ENCODE measurements at regions not wholly inside any gene's neighbourhood (a gene's known extent, or its start where the extent isn't known, plus 50 kb on each side); places are given as distances from the start of the nearest gene placed in this dataset.
"Not testable (repeated sequence)": the region's sequence is repeated elsewhere in the genome, so short reads cannot be mapped to it uniquely, and the experiment has no call there.

- TF ChIP-seq POLR2AphosphoS5 (IDR thresholded peaks at IDR 0.05), result no peak
- Histone ChIP-seq H3K4me3 (no peak overlapping the region), H3K4me1 (replicated peaks) (no peaks in the 10 kb centered on the region), H3K27ac (no peak overlapping the region), H3K36me3 (no peaks in the 10 kb centered on the region), H3K9me3 (no peaks in the 10 kb centered on the region), H3K27me3 (replicated peaks; ENCODE audit: insufficient read depth) (no peaks in the 10 kb centered on the region)
- 70% methylated on average over 1 of the region's 1 CpG for WGBS
- intact Hi-C loops (cut with DNase I), result no loop called here
- no peak for DNase-seq (ENCODE audit: low spot score)
Measured at GRCh38 chr9:99663856-99664255, 157.8 kb upstream of the NR4A3 start.

- intact Hi-C loops (cut with DNase I), result no loop called here
- no peaks in the 10 kb centered on the region for H3K4me1 ChIP-seq (replicated peaks)
- no peak overlapping the region for H3K27ac ChIP-seq
- no peaks in the 10 kb centered on the region for H3K9me3 ChIP-seq
- no peaks in the 10 kb centered on the region for H3K36me3 ChIP-seq
- no peak for DNase-seq (ENCODE audit: low spot score)
- H3K4me3 ChIP-seq, result no peak overlapping the region
- no peak for TF ChIP-seq POLR2AphosphoS5 (IDR thresholded peaks at IDR 0.05)
- TF ChIP-seq CTCF (IDR thresholded peaks at IDR 0.05), result no peak
- no peak for TF ChIP-seq POLR2A (IDR thresholded peaks at IDR 0.05)
- no peaks in the 10 kb centered on the region for H3K27me3 ChIP-seq (replicated peaks; ENCODE audit: insufficient read depth)
Measured at GRCh38 chr9:99666571-99666970, 155.1 kb upstream of the NR4A3 start.

- H3K4me1 ChIP-seq (replicated peaks); DNase-seq (ENCODE audit: low spot score); H3K4me3 ChIP-seq; H3K27ac ChIP-seq; H3K36me3 ChIP-seq; H3K27me3 ChIP-seq (replicated peaks; ENCODE audit: insufficient read depth); H3K9me3 ChIP-seq; intact Hi-C loops (cut with DNase I): not testable (repeated sequence)
- WGBS, result 89% methylated on average over 7 of the region's 7 CpGs
Measured at GRCh38 chr9:99670886-99671285, 150.8 kb upstream of the NR4A3 start.

- no peak overlapping the region for H3K27ac ChIP-seq
- intact Hi-C loops (cut with DNase I), result no loop called here
- WGBS, result 54% methylated on average over 1 of the region's 1 CpG
- H3K9me3 ChIP-seq, result no peaks in the 10 kb centered on the region
- H3K36me3 ChIP-seq, result no peaks in the 10 kb centered on the region
- TF ChIP-seq CTCF (IDR thresholded peaks at IDR 0.05) (no peak), POLR2A (IDR thresholded peaks at IDR 0.05) (no peak), POLR2AphosphoS5 (IDR thresholded peaks at IDR 0.05) (no peak)
- H3K4me3 ChIP-seq, result no peak overlapping the region
- H3K27me3 ChIP-seq (replicated peaks; ENCODE audit: insufficient read depth), result no peaks in the 10 kb centered on the region
- no peak for DNase-seq (ENCODE audit: low spot score)
- no peaks in the 10 kb centered on the region for H3K4me1 ChIP-seq (replicated peaks)
Measured at GRCh38 chr9:99677281-99677680, 144.4 kb upstream of the NR4A3 start.

- Histone ChIP-seq H3K27me3 (replicated peaks; ENCODE audit: insufficient read depth) (no peaks in the 10 kb centered on the region), H3K4me1 (replicated peaks) (no peaks in the 10 kb centered on the region), H3K9me3 (no peaks in the 10 kb centered on the region), H3K36me3 (no peaks in the 10 kb centered on the region), H3K27ac (no peak overlapping the region), H3K4me3 (no peak overlapping the region)
- DNase-seq (ENCODE audit: low spot score), result no peak
- no peak for TF ChIP-seq CTCF (IDR thresholded peaks at IDR 0.05)
- no peak for TF ChIP-seq POLR2A (IDR thresholded peaks at IDR 0.05)
- TF ChIP-seq POLR2AphosphoS5 (IDR thresholded peaks at IDR 0.05), result no peak
- intact Hi-C loops (cut with DNase I), result no loop called here
Measured at GRCh38 chr9:99678566-99678965, 143.1 kb upstream of the NR4A3 start.

- Histone ChIP-seq H3K27me3 (replicated peaks; ENCODE audit: insufficient read depth) (no peaks in the 10 kb centered on the region), H3K9me3 (no peaks in the 10 kb centered on the region), H3K4me1 (replicated peaks) (no peaks in the 10 kb centered on the region), H3K4me3 (no peak overlapping the region), H3K27ac (no peak overlapping the region), H3K36me3 (no peaks in the 10 kb centered on the region)
- no peak for DNase-seq (ENCODE audit: low spot score)
- intact Hi-C loops (cut with DNase I), result no loop called here
- TF ChIP-seq POLR2AphosphoS5 (IDR thresholded peaks at IDR 0.05) (no peak), CTCF (IDR thresholded peaks at IDR 0.05) (no peak), POLR2A (IDR thresholded peaks at IDR 0.05) (no peak)
- 47% methylated on average over 1 of the region's 1 CpG for WGBS
Measured at GRCh38 chr9:99680191-99680590, 141.5 kb upstream of the NR4A3 start.
